Left colon (tissue), 2 donors: ENCODE measurements at regions not wholly inside any gene's neighbourhood (a gene's known extent, or its start where the extent isn't known, plus 50 kb on each side); places are given as distances from the start of the nearest gene placed in this dataset.
"Not testable (repeated sequence)": the region's sequence is repeated elsewhere in the genome, so short reads cannot be mapped to it uniquely, and the experiment has no call there.

ENCODE experiments used
- ATAC-seq: fragments of 200-7000 bp; cut with Tn5 transposase; one replicate; pipeline ENCODE4 v1.9.1; 2020; ENCODE audit warnings: mild to moderate bottlenecking, moderate library complexity
- DNase-seq, 2 donors: peaks; one replicate each; pipeline ENCODE4 v3.0.0-alpha.2; 2020
- intact Hi-C, 2 donors: fragments of 100-400 bp; cut with DNase I in 1 of 2; cut with micrococcal nuclease in 1 of 2; formaldehyde crosslinking; loops; one replicate each; pipeline versions ENCODE4 v1.11.2 to v1.14.0; 2022; cut with DNase I, micrococcal nuclease
- donor health status: DM: no; HTN: no; CAD: no.
- donor health status: DM: yes; HTN: yes; CAD: no.

- DNase-seq: no peak
- intact Hi-C loops: no loop called here
- no peak for ATAC-seq
Observed at GRCh38 chr12:131543040-131543439, 167.8 kb upstream of the SFSWAP start.

- intact Hi-C loops: no loop called here
- DNase-seq: no peak
- ATAC-seq: no peak
Observed at GRCh38 chr12:131547555-131547954, 163.3 kb upstream of the SFSWAP start.

GRCh38 chr12:131550121-131550520 lies 160.8 kb upstream of the SFSWAP start:
- intact Hi-C loops: no loop called here
- DNase-seq (no peak), ATAC-seq (no peak)

- DNase-seq: no peak
- no peak for ATAC-seq
- intact Hi-C loops: no loop called here
Observed at GRCh38 chr12:131551675-131552491, 159.0 kb upstream of the SFSWAP start.

GRCh38 chr12:131552492-131552863 lies 158.4 kb upstream of the SFSWAP start:
- intact Hi-C loops: no loop called here
- no peak for ATAC-seq

GRCh38 chr12:131553096-131553777 lies 157.7 kb upstream of the SFSWAP start:
- DNase-seq (no peak), ATAC-seq (no peak)
- intact Hi-C loops: no loop called here

More at GRCh38 chr12:131552492-131552863, 158.4 kb upstream of the SFSWAP start:
- DNase-seq: no peak

- intact Hi-C loops: no loop called here
- DNase-seq: no peak
- no peak for ATAC-seq
Observed at GRCh38 chr12:131555197-131555846, 155.6 kb upstream of the SFSWAP start.

GRCh38 chr12:131555866-131556265 lies 155.0 kb upstream of the SFSWAP start:
- intact Hi-C loops: no loop called here

GRCh38 chr12:131557078-131557709 lies 153.7 kb upstream of the SFSWAP start:
- intact Hi-C loops: no loop called here
- DNase-seq (no peak), ATAC-seq (no peak)

More at GRCh38 chr12:131555866-131556265, 155.0 kb upstream of the SFSWAP start:
- ATAC-seq (no peak), DNase-seq (no peak)

- intact Hi-C loops: no loop called here
- ATAC-seq (no peak), DNase-seq (no peak)
Observed at GRCh38 chr12:131559517-131560516, 151.1 kb upstream of the SFSWAP start.

GRCh38 chr12:131561051-131561450 lies 149.8 kb upstream of the SFSWAP start:
- DNase-seq (no peak), ATAC-seq (no peak)
- intact Hi-C loops: no loop called here

GRCh38 chr12:131561891-131562684 lies 148.8 kb upstream of the SFSWAP start:
- intact Hi-C loops: no loop called here
- no peak for DNase-seq

GRCh38 chr12:131564138-131564727 lies 146.7 kb upstream of the SFSWAP start:
- DNase-seq, ATAC-seq, intact Hi-C loops: not testable (repeated sequence)

More at GRCh38 chr12:131561891-131562684, 148.8 kb upstream of the SFSWAP start:
- ATAC-seq: no peak

GRCh38 chr12:131564845-131565244 lies 146.0 kb upstream of the SFSWAP start:
- DNase-seq: no peak
- ATAC-seq: no peak
- intact Hi-C loops: no loop called here

- intact Hi-C loops: no loop called here
- ATAC-seq: no peak
- no peak for DNase-seq
Observed at GRCh38 chr12:131565267-131566015, 145.4 kb upstream of the SFSWAP start.

- ATAC-seq (no peak), DNase-seq (no peak)
- intact Hi-C loops: no loop called here
Observed at GRCh38 chr12:131568336-131568735, 142.6 kb upstream of the SFSWAP start.
